GM23338 (cell line): ENCODE measurements at regions not wholly inside any gene's neighbourhood (a gene's known extent, or its start where the extent isn't known, plus 50 kb on each side); places are given as distances from the start of the nearest gene placed in this dataset.

Experiments used
- ATAC-seq: fragments of 200-7000 bp; cut with Tn5 transposase; 3 replicates; pipeline ENCODE4 v1.9.1; 2020
- DNase-seq: peaks from one replicate; pipeline ENCODE4 v3.0.0-alpha.2; 2015; ENCODE audit warnings: low spot score
- H2AFZ ChIP-seq: fragments of 200-600 bp; sonication (generic); 2 replicates; pipeline ENCODE4 v1.8.0; 2016; ENCODE audit warnings: antibody characterized with exemption, mild to moderate bottlenecking, moderate library complexity
- H3F3A ChIP-seq: fragments of 200-600 bp; sonication (generic); replicated peaks from 2 replicates; pipeline ENCODE4 v1.8.0; 2017; ENCODE audit warnings: antibody characterized with exemption, mixed run types, low read depth
- H3K27ac ChIP-seq: fragments of 200-600 bp; sonication (generic); 2 replicates; pipeline ENCODE4 v1.6.1; 2016; ENCODE audit warnings: low read depth
- H3K27me3 ChIP-seq: fragments of 200-600 bp; sonication (generic); 2 replicates; pipeline ENCODE4 v1.8.0; 2016; ENCODE audit warnings: mild to moderate bottlenecking, mixed run types, moderate library complexity; ENCODE audit not compliant: insufficient read depth
- H3K36me3 ChIP-seq: fragments of 200-600 bp; sonication (generic); 2 replicates; pipeline ENCODE4 v1.8.0; 2016; ENCODE audit warnings: mild to moderate bottlenecking; ENCODE audit not compliant: insufficient read depth
- H3K4me1 ChIP-seq: fragments of 200-600 bp; sonication (generic); 2 replicates; pipeline ENCODE4 v1.8.0; 2016; ENCODE audit warnings: mild to moderate bottlenecking, moderate library complexity; ENCODE audit not compliant: insufficient read depth
- H3K4me2 ChIP-seq: fragments of 200-600 bp; sonication (generic); 2 replicates; pipeline ENCODE4 v1.7.1; 2017; ENCODE audit warnings: mixed run types
- H3K4me3 ChIP-seq: fragments of 200-600 bp; sonication (generic); 2 replicates; pipeline ENCODE4 v1.6.1; 2016; ENCODE audit warnings: mixed run types
- H3K79me2 ChIP-seq: fragments of 200-600 bp; sonication (generic); replicated peaks from 2 replicates; pipeline ENCODE4 v1.8.0; 2017; ENCODE audit warnings: mild to moderate bottlenecking; ENCODE audit not compliant: insufficient read depth
- H3K9me2 ChIP-seq: fragments of 200-600 bp; sonication (generic); 2 replicates; pipeline ENCODE4 v1.8.0; 2017; ENCODE audit not compliant: insufficient read depth
- H4K20me1 ChIP-seq: fragments of 200-600 bp; sonication (generic); replicated peaks from 2 replicates; pipeline ENCODE4 v1.8.0; 2017; ENCODE audit warnings: mild to moderate bottlenecking; ENCODE audit not compliant: insufficient read depth
- H3K27ac Mint-ChIP-seq: 2 replicates; pipeline ENCODE4 v1.8.0; 2020; ENCODE audit warnings: inconsistent platforms, mild to moderate bottlenecking, moderate library complexity, mixed read lengths
- H3K27me3 Mint-ChIP-seq: 3 replicates; pipeline ENCODE4 v1.8.0; 2022; ENCODE audit warnings: low read depth, mild to moderate bottlenecking, moderate library complexity, mixed read lengths, inconsistent platforms; ENCODE audit not compliant: insufficient read depth, poor library complexity
- H3K36me3 Mint-ChIP-seq: 3 replicates; pipeline ENCODE4 v1.8.0; 2021; ENCODE audit warnings: low read depth, mild to moderate bottlenecking, inconsistent platforms, moderate library complexity, mixed read lengths
- H3K4me1 Mint-ChIP-seq: 3 replicates; pipeline ENCODE4 v1.8.0; 2020; ENCODE audit warnings: mild to moderate bottlenecking, inconsistent platforms, mixed read lengths
- H3K4me3 Mint-ChIP-seq: 3 replicates; pipeline ENCODE4 v1.8.0; 2021; ENCODE audit warnings: moderate library complexity, mild to moderate bottlenecking, inconsistent platforms, mixed read lengths
- H3K9me3 Mint-ChIP-seq: 3 replicates; pipeline ENCODE4 v1.8.0; 2020; ENCODE audit warnings: moderate library complexity, mild to moderate bottlenecking, inconsistent platforms, mixed read lengths
- CREB1 ChIP-seq: fragments of 250-450 bp; sonication (Bioruptor Pico); IDR thresholded peaks from 2 replicates; pipeline ENCODE4 v1.5.0; 2020; ENCODE audit warnings: low read depth, mild to moderate bottlenecking, moderate library complexity
- EZH2phosphoT487 ChIP-seq: fragments of 200-600 bp; sonication (generic); IDR thresholded peaks from one replicate; pipeline ENCODE4 v1.8.1; 2018; ENCODE audit warnings: antibody characterized with exemption; ENCODE audit not compliant: unreplicated experiment
- NANOG ChIP-seq: IDR thresholded peaks from 2 replicates; pipeline ENCODE4 v1.6.1; 2016; ENCODE audit warnings: antibody characterized with exemption, borderline replicate concordance
- POLR2AphosphoS5 ChIP-seq: IDR thresholded peaks from 2 replicates; pipeline ENCODE4 v1.6.1; 2016; ENCODE audit warnings: antibody characterized with exemption, low read depth
- ZNF114 ChIP-seq: fragments of 250-450 bp; sonication (Bioruptor Pico); IDR thresholded peaks from 2 replicates; pipeline ENCODE4 v1.5.0; 2020; ENCODE audit warnings: mild to moderate bottlenecking, moderate library complexity
- ZNF331 ChIP-seq: fragments of 250-450 bp; sonication (Bioruptor Pico); IDR thresholded peaks from 2 replicates; pipeline ENCODE4 v1.5.0; 2020; ENCODE audit warnings: low read depth, mild to moderate bottlenecking, moderate library complexity
- TF ChIP-seq, protein P1 (sequence below): IDR thresholded peaks from one replicate; pipeline ENCODE4 v1.6.1; 2018; ENCODE audit warnings: antibody characterized with exemption; ENCODE audit not compliant: unreplicated experiment
- TF ChIP-seq, protein P2 (sequence below), 2 experiments: fragments of 200-600 bp in 1 of 2; sonication (generic) in 1 of 2; conservative IDR thresholded peaks; 2 replicates each; pipeline versions ENCODE4 v1.5.1 to v1.6.1; 2016 to 2017; ENCODE audit warnings: antibody characterized with exemption in 2 of 2, low read depth in 2 of 2, mild to moderate bottlenecking in 2 of 2, moderate library complexity in 1 of 2
- TF ChIP-seq, protein P3 (sequence below): IDR thresholded peaks from 2 replicates; pipeline ENCODE4 v1.6.1; 2016; ENCODE audit warnings: antibody characterized with exemption

DNA sequence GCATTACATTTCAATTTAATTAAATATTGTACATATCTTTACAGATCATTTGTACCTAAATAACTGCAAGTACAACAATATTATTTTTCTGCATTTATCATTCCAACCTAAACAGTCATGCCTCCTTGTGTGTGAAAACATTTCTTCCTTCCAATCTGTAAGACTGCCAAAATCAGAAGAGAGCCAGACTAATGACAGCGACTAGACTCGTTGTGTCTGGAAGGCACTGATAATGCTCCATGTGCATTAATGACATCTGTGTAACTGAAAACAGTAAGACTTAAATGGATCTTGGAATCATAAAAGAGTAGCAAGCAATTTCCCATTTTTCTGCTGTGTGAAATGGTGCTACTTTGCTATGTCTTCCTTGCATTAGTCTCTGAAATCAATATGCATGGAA, 278.0 kb upstream of the DSEL start (continued):
- TF ChIP-seq, protein P1, sequence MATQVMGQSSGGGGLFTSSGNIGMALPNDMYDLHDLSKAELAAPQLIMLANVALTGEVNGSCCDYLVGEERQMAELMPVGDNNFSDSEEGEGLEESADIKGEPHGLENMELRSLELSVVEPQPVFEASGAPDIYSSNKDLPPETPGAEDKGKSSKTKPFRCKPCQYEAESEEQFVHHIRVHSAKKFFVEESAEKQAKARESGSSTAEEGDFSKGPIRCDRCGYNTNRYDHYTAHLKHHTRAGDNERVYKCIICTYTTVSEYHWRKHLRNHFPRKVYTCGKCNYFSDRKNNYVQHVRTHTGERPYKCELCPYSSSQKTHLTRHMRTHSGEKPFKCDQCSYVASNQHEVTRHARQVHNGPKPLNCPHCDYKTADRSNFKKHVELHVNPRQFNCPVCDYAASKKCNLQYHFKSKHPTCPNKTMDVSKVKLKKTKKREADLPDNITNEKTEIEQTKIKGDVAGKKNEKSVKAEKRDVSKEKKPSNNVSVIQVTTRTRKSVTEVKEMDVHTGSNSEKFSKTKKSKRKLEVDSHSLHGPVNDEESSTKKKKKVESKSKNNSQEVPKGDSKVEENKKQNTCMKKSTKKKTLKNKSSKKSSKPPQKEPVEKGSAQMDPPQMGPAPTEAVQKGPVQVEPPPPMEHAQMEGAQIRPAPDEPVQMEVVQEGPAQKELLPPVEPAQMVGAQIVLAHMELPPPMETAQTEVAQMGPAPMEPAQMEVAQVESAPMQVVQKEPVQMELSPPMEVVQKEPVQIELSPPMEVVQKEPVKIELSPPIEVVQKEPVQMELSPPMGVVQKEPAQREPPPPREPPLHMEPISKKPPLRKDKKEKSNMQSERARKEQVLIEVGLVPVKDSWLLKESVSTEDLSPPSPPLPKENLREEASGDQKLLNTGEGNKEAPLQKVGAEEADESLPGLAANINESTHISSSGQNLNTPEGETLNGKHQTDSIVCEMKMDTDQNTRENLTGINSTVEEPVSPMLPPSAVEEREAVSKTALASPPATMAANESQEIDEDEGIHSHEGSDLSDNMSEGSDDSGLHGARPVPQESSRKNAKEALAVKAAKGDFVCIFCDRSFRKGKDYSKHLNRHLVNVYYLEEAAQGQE: no peak
- no peak for TF ChIP-seq ZNF114 (CRISPR knock-in tag)
- no peak for TF ChIP-seq EZH2phosphoT487
- no peak for TF ChIP-seq POLR2AphosphoS5
- TF ChIP-seq, protein P2, sequence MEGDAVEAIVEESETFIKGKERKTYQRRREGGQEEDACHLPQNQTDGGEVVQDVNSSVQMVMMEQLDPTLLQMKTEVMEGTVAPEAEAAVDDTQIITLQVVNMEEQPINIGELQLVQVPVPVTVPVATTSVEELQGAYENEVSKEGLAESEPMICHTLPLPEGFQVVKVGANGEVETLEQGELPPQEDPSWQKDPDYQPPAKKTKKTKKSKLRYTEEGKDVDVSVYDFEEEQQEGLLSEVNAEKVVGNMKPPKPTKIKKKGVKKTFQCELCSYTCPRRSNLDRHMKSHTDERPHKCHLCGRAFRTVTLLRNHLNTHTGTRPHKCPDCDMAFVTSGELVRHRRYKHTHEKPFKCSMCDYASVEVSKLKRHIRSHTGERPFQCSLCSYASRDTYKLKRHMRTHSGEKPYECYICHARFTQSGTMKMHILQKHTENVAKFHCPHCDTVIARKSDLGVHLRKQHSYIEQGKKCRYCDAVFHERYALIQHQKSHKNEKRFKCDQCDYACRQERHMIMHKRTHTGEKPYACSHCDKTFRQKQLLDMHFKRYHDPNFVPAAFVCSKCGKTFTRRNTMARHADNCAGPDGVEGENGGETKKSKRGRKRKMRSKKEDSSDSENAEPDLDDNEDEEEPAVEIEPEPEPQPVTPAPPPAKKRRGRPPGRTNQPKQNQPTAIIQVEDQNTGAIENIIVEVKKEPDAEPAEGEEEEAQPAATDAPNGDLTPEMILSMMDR (conservative IDR thresholded peaks at IDR 0.05; ENCODE audit: low read depth in 2 of 2): no peak
- TF ChIP-seq CREB1: no peak
- TF ChIP-seq ZNF331 (CRISPR knock-in tag): no peak
- TF ChIP-seq NANOG: no peak

DNA sequence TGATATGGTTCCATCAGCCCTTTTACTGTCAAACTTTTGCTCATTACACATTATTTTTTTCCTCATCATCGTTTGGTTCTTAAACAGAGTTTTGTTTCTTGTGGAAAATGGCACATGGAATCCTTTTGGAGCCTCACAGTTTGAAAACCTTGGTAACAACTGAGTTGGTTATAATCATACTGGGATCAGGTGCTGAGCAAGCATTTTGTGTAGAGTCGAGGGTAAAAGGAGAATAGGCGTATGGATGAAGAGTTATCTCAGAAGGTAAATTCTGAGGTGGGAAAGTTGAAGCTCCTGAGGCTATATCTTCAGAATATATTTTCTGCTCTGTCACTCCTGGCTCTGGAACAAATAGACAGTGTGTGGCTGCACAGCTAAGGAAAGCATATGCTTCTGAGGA, 274.0 kb upstream of the DSEL start:
- H3K4me1 Mint-ChIP-seq: no peaks in the 10 kb centered on the region
- no peak overlapping the region for H3K27ac Mint-ChIP-seq
- Histone ChIP-seq H3K36me3 (no peaks in the 10 kb centered on the region), H3K4me2 (no peak overlapping the region), H2AFZ (no peak overlapping the region), H3K27me3 (no peaks in the 10 kb centered on the region), H3K27ac (no peak overlapping the region), H3F3A (no peaks in the 10 kb centered on the region), H4K20me1 (no peaks in the 10 kb centered on the region), H3K4me1 (no peaks in the 10 kb centered on the region), H3K79me2 (no peaks in the 10 kb centered on the region), H3K9me2 (no peaks in the 10 kb centered on the region), H3K4me3 (no peak overlapping the region)
- no peak for TF ChIP-seq NANOG
- DNase-seq (no peak), ATAC-seq (no peak)
- H3K9me3 Mint-ChIP-seq: no peaks in the 10 kb centered on the region
- peaks cover 2% of the 10 kb centered on the region for H3K27me3 Mint-ChIP-seq
- H3K4me3 Mint-ChIP-seq: no peak overlapping the region
- no peaks in the 10 kb centered on the region for H3K36me3 Mint-ChIP-seq

- Histone ChIP-seq H3K27me3 (no peaks in the 10 kb centered on the region), H3K9me2 (no peaks in the 10 kb centered on the region), H3K4me3 (no peak overlapping the region), H3K36me3 (no peaks in the 10 kb centered on the region), H3F3A (no peaks in the 10 kb centered on the region), H3K27ac (no peak overlapping the region), H3K4me1 (no peaks in the 10 kb centered on the region), H3K4me2 (no peak overlapping the region), H4K20me1 (no peaks in the 10 kb centered on the region), H2AFZ (no peak overlapping the region; the same call in 1 of the 2 replicates), H3K79me2 (no peaks in the 10 kb centered on the region)
- H3K4me1 Mint-ChIP-seq: no peaks in the 10 kb centered on the region
- H3K36me3 Mint-ChIP-seq: no peaks in the 10 kb centered on the region
- H3K4me3 Mint-ChIP-seq: no peak overlapping the region
- no peak overlapping the region for H3K27ac Mint-ChIP-seq
- ATAC-seq (no peak), DNase-seq (no peak)
- no peaks in the 10 kb centered on the region for H3K9me3 Mint-ChIP-seq
- H3K27me3 Mint-ChIP-seq: peaks cover 2% of the 10 kb centered on the region
- TF ChIP-seq, protein P3, sequence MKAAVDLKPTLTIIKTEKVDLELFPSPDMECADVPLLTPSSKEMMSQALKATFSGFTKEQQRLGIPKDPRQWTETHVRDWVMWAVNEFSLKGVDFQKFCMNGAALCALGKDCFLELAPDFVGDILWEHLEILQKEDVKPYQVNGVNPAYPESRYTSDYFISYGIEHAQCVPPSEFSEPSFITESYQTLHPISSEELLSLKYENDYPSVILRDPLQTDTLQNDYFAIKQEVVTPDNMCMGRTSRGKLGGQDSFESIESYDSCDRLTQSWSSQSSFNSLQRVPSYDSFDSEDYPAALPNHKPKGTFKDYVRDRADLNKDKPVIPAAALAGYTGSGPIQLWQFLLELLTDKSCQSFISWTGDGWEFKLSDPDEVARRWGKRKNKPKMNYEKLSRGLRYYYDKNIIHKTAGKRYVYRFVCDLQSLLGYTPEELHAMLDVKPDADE: no peak
Observed at GRCh38 chr18:67789165-67789545, 272.6 kb upstream of the DSEL start.
